GM18520 (cell line): ENCODE measurements at regions not wholly inside any gene's neighbourhood (a gene's known extent, or its start where the extent isn't known, plus 50 kb on each side); places are given as distances from the start of the nearest gene placed in this dataset.
"Not testable (repeated sequence)": the region's sequence is repeated elsewhere in the genome, so short reads cannot be mapped to it uniquely, and the experiment has no call there.

Experiments
- ATAC-seq: cut with Tn5 transposase; IDR thresholded peaks from one replicate; pipeline ENCODE4 v1.9.1; 2021; ENCODE audit not compliant: unreplicated experiment

DNA sequence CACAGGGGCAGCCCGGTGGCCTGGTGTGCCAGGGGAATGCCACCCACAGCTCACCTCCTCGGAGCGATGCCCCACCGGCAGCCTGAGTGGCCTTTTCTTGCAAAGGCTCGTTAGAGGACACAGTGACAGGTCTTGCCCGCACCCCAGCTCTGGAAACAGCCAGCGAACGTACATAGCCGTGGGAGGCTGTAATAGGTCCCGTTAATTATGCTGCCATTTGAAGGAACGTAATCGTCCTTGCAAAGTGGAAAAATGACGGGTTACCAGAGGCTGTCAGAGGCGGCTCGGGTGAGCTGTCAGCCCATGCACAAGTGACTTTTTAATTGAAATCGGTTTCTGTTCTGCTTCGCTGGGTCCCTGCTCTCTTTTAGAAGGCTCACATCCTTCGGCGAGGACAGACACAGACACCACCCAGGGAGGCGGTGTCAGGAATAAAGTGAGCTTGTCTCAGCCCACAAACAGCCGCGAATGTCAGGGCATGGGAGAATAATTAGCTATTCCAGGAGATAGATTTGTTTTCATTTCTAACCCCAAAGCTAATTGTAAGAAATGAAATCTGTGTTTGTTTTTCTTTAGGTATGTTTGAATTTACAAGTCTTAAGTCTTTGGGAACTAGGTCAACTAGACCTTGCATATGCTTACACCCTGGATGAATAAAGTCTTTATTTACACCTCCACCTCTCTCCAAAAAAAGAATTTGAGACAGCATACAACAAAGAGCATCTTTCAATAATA is 77.2 kb upstream of the RFLNA start:
- ATAC-seq: no peak

DNA sequence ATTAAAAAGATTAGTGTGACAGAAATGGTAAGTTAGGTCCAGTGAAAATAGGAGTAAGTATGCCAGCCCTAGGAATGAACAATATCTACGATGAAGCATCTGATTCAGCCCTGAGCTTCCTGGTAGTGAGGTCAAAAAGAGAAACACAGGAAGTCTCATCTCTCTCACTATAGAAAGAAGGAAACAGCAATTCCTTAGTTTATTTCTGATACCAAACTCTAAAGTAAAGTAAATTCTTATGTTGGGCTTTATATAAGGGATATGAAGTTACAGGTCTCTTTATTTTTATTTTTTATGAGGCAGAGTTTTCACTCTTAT is 76.7 kb upstream of the RFLNA start:
- no peak for ATAC-seq

DNA sequence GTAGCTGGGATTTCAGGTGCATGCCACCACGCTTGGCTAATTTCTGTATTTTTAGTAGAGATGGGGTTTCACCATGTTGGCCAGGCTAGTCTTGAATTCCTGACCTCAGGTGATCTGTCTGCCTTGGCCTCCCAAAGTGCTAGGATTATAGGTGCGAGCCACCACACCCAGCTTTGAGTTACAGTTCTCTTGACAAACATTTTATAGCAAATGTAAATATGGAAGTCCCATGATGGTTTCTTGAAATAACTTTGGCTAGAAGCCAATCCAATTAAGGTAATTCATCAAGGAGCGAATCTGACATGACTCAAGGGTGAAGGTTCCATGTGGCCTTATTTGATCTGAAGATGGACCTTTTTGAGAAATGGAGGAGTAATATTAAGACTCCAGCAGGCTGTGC is 76.2 kb upstream of the RFLNA start:
- ATAC-seq: not testable (repeated sequence)

DNA sequence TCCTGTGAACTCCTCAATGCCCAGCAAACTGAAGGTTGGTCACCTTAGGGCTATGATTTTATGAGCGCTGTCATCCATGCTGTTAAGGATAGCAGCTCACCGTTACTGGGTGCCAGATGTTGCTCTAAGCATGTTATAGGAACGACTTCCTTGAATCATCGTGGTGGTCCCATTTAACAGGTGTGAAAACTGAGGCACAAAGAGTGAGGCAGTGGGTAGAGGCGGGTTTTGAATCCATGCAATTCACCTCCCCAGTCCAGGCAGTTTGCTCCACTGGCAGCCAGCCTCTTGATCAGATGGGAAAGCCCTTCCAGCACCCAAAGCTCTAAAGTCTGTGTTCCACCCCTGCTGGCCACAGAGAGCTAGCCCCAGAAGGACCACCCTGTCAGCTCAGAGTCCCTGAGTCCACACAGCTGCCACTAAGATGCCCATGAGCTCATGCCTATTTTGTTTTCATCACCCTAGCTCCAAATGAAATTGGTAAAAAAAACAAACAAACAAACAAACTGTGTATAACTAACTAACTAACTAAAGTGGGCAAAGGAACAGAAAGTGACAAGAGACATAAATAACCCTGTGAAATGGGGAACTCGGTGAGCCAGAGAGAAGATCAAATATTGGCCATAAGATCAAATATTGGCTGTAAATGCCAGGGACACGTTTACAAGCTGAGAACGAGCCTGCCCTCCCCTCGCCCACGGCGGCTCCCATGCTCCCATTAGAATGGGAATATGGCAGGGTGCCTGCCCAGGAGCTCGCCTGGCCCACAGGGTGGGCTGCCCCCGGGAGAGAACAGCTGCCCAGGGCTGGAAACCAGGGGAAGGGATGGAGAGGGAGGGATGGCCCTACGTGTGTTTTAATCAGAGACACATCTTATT is 72.3 kb upstream of the RFLNA start:
- no peak for ATAC-seq

DNA sequence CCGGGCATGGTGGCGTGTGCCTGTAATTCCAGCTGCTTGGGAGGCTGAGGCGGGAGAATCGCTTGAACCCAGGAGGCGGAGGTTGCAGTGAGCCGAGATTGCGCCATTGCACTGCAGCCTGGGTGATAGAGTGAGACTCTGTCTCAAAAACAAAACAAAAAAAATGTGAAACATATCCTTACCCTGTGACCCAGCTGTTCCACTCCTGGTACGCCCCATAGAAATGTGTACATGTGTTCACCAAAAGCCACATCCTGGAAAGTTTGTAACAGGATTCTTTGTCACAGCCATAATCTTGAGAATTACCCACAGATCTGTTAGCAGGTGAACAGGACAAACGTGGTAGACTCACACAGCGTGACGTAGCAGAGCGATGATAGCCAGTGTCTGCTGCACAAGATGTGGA is 71.2 kb upstream of the RFLNA start:
- ATAC-seq: not testable (repeated sequence)

DNA sequence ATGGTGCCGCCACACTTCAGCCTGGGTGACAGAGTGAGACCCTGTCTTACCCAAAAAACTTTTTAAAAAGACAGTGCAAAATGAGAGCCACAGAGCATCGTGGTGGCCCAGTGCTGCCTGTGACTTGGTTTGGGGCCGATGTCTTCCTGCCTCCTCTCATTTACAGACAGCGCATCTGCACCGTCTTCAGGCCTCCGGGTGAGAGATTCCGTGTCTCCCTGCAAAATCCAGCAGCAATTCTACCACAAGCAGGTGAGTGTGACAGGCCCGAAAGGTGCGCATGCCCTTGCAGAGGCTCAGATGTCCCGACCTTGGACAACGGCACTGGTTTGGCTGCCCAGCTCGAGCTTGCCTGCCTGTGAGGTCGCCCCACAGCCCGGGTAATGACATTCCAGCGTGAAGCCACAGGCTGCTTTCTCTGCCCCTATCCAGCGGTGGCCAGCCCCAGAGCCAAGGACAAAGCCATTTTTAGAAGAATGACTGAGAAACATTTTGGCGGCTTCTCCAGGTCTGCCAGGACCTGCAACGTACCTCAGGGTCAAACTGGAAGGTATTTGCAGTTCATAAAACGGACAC is 70.3 kb upstream of the RFLNA start:
- no peak for ATAC-seq

DNA sequence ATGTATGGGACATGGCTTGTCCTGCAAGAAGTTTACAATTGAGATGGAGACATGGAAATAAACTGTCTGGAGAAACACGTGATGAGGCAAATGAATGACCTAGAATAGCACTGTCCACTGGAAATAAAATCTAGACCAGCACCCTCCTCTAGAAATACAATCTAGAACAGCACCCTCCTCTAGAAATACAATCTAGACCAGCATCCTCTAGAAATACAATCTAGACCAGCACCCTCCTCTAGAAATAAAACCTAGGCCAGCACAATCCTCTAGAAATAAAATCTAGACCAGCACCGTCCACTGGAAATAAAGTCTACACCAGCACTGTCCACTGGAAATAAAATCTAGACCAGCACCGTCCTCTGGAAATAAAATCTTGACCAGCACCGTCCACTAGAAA is 69.2 kb upstream of the RFLNA start:
- ATAC-seq: no peak

DNA sequence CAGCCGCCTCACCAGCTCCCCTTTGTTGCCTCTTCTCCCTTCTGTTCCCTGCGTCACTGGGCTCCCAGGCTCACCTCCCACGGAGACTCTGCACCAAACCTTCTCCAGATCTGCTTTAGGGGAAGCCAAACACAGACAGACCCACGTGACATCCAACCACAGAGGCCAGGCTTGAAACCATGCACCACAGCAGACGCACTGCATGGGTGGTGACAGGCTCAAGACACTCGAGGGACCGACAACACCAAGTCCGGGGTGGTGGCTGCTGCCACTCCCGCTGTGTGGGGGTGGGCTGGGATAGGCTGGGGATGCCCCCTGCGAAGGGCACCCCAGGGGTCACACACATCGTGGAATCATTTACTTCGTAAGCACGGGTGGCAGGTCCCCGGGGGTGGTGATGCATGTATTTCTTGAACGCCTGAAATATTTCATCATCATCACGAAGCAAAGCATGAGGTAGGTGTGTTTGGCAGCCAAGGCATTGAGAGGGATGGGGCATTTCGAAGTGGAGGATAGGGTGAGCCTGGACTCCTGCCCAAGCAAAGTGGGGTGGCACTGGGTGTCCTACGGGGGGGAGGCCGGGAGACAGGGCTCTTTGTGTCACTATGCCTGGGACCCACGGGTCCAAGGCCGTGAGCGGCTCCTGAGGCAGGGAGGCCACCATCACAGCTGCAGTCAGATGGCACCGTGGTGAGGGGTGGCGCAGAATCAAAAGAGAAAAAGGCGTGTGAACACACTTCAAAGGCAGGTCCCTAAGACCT is 66.8 kb upstream of the RFLNA start:
- ATAC-seq: no peak

DNA sequence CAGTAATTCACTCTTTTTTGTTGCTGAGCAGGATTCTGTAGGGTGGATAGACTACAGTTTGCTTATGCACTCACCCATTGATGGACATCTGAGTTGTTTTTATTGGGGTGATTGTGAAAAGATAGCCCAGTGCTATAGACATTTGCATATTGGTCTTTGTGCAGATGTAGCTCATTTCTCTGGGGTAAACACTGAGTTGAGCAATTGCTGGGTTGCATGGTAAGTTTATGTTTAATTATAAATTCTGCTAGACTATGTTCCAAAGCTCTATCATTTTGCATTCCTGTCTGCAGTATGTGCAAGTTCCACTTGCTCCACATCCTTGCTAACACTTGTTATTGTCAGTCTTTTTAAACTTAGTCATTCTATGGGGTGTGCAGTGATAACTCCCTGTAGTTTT is 65.4 kb upstream of the RFLNA start:
- ATAC-seq: no peak

DNA sequence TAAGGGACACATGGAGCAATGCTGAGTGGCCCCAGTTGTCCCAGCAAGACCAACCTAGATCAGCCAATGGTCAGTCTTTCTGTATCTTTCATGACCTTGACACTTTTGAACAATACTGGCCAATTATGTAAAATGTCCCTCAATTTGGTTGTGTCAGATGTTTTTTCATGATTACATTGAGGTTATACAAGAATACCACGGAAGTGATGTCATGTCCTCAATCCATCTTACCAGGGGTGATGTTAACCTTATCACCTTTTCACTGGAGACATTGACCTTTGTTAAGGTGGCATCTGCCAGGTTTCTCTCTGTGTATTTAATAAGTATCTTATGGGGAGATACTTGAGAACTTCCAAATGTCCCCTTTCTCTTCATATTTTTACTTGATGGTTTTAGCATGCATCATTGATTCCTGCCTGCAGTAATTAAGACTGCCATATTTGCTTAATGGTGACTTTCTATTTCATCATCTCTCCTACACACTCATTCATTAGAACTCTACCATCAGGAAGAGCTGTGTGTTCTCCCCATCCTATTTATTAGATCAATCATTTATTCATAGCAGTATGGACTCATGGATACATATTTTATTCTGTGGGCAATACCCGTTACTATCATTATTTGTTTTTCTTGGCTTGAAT is 64.7 kb upstream of the RFLNA start:
- ATAC-seq: no peak

DNA sequence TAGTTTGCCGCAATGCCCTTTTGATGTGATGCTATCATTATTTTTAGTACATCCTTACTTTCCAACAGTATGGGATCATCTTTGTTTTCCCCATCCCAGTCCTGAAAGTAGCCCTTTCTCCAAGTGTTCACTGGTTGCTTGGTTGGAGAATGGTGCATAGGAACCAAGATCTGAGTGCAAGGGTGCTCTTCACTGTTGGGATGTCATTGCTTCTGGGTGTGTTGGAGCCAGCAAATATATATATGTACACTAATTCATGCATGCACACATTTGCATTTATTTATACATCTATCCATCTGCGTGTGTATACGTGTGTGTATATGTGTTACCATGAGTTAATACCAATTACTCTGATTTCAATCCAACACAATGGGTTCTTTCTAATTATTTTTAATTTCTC is 64.1 kb upstream of the RFLNA start:
- ATAC-seq: no peak

DNA sequence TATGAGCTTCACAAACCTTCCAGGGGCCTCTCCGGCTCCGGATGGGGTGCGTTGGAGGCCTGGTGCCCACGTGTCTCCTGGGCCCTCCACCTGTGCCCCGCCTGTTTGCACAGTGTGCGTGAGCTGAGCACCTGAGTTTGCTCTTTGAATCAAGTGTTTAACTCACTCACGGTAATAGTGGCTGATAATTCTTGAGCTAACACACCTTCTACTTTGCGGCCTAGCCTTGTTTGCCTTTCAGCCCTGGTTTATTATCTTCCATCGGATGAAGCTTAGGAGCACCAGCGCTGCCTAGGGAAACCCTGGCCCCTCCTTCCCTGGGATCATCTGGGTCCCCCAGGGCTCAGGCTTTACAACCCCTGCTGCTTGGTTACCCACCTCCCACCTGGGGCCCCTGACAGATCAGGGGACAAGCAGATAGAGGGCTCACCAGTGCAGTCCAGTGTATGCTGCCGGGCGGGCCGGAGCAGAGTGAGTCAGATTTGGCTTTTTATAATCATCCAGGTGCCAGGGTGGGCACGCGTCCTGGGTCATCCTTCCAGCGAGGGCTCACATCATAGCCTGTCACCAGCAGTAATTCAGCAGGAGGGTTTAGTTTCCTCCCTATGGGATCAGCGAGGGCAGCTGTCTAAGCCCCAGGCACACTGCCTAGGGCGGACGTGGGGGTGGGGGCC is 62.8 kb upstream of the RFLNA start:
- no peak for ATAC-seq

DNA sequence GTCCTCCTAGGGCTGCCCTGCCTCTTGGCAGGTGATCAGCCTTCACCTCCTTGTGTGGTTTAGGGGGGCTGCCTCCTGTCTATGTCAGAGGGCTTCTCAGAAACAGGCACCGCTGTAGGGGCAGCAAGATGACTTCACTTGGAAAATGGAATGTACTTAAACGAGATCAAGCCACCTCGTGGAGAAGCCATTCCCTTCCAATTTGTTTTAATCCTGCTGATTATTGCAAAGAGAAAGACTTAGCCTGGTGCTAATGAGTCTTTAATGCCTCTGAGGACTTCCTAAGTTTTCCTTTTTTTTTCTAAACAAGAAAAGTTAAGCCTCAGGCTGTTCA is 62.3 kb upstream of the RFLNA start:
- no peak for ATAC-seq

DNA sequence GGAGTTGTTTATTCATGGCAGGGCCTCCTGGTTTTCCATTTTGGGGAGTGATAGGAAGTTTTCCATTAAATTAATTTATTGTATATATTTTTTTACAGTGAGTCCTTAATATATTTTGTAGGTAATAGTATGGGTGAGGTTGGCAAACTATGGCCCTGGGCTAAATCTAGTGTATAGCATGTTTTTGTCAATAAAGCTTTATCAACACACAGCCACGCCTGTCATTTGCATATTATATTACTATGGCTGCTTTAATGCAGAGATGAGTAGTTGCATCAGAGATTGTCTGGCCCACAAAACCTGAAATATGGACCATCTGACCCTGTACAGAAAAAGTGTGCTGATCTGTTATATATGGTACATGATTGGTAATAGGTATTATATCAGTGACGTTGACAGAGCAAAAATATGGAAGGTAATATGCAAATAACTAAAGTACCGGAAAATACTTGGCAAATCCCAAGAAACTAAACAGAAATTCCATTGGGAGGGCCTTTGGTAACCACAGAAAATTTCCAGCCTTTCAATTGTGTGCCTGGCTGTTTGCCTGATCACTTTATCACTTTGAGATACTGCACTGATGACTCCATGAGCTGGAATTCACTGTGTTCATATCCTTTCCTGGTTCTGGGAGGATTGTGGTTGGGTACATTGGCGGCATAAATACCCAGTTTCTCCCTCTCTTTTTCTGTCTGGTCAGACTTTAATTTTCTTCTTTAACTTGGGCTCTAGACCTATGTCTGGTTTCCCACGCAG is 61.7 kb upstream of the RFLNA start:
- ATAC-seq: no peak

DNA sequence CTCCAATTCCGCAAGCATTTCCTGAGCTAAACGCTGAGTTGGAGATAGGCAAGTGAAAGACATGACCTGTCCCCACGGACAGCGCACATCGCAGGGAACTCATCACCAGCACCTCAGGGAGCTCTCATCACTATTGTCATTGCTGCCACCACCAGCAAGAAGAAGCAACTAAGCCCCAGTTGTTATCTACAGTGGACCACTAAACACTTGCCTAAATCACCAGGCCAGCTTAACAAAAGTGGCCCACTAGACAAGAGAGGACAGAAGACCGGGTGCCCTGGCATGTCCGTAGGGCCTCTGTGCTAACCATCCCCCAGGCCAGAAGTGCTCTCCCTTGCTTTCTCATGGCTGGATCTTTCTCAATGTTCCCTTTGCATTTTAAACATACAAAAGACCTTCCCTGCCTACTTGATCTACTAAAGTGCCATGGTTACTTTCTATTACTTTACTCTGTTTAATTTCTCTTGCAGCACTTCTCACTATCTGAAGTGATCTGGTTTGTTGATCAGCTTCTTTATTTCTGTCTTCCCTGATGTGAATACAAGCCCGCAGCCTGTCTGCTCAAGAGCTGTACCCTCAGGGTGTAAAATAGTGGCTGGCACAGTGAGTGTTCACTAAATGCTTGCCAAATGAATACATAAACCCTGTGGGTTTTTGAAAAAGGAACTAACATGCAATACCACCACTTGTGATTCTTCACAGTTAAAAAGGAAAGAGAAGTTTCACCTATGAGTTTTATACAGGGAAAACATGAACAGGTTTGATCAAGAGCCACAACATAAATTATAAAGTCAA is 60.9 kb upstream of the RFLNA start:
- ATAC-seq: no peak

DNA sequence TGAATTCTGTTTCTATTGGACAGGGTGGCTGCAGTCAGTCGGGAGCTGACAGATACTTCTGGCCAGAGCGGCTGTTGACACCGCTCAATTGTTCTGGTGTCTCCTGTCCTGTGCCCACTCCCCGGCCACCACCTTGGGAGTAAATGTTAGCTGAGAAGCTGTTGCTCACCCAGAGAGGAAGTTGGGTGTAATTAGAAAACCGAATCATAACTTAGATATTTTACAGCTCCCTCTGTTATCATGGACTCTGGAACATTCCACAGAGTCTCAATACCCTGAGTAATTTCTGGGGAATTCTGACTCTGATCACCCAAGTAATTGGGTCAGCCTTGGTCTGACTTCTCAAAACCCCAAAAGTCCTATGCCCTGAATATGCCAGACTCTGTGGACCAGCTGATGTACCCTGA is 58.3 kb upstream of the RFLNA start:
- ATAC-seq: no peak

DNA sequence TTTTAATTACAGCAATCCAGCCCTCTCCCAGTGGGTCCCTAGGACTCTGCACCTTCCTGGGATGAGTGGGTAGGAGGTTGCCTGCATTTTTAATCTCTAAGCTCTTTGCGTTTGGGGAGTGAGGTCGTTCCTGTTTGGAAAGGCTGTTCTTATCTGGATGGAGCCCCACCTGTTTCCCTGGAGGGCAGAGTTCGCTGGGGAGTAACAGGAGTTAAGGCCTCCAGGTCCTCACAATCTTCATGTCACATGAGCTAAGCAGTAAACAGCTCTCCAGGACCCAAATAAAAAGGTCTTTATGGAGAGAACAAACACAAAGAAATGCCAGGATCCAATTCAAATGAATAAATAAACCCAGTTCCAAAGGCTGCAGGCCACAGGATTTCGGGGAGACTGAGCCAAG is 56.0 kb upstream of the RFLNA start:
- ATAC-seq: no peak

DNA sequence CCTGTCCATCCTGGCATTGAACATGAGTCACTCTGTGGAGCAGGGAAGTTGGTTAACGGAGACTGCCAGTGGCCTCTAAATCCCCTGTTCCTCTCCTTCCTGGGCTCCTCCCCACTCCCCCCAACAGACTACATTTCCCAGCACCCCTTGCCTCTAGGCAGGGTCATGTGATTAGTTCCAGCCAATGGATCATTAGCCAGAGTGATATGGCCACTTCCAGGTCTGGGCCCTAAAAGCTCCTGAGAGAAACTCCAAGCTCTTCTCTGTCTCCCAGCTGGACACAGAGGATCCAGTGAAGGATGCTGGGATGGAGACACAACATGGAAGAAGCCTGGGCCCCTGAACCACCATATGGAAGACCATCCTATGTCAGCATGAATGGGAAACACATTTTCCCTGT is 54.4 kb upstream of the RFLNA start:
- no peak for ATAC-seq
